Naive thymus-derived CD4-positive, alpha-beta T cell (primary cell): ENCODE measurements at regions not wholly inside any gene's neighbourhood (a gene's known extent, or its start where the extent isn't known, plus 50 kb on each side); places are given as distances from the start of the nearest gene placed in this dataset.

Source experiments
- ATAC-seq: fragments of 150-1000 bp; cut with Tn5 transposase; 2 replicates; pipeline ENCODE4 v1.10.0; 2021; ENCODE audit warnings: mild to moderate bottlenecking, moderate library complexity
- CTCF ChIA-PET: fragments of 350-600 bp; sonication (Branson Sonifier 250); formaldehyde crosslinking; loops from one replicate; lab custom pipeline; 2021; ENCODE audit warnings: antibody characterized with exemption; lab: Charles Lee
- POLR2A ChIA-PET: fragments of 350-600 bp; sonication (Branson Sonifier 250); formaldehyde crosslinking; loops from one replicate; lab custom pipeline; 2021; ENCODE audit warnings: antibody characterized with exemption, inconsistent platforms; lab: Charles Lee
- DNase-seq, 9 donors: peaks; one replicate each; pipeline versions ENCODE4 v3.0.0 to v3.0.0-alpha.2; 2020 to 2022; ENCODE audit warnings: mixed read lengths in 1 of 9
- H3K27ac ChIP-seq: one replicate; pipeline ENCODE4 v1.7.0; 2013; ENCODE audit warnings: mild to moderate bottlenecking, low read depth, low read length, moderate library complexity
- H3K27me3 ChIP-seq, 2 donors: one replicate each; pipeline ENCODE4 v1.7.0; 2013; ENCODE audit warnings: low read length in 2 of 2, mild to moderate bottlenecking in 2 of 2, moderate library complexity in 2 of 2; ENCODE audit not compliant: control insufficient read depth in 2 of 2, insufficient read depth in 2 of 2
- H3K36me3 ChIP-seq, 3 experiments: 1 replicate in 2 of 3; 2 replicates in 1 of 3; pipeline ENCODE4 v1.7.0; 2013; ENCODE audit warnings: low read length in 3 of 3, mild to moderate bottlenecking in 3 of 3, moderate library complexity in 1 of 3; ENCODE audit not compliant: insufficient read depth in 3 of 3, control insufficient read depth in 2 of 3
- H3K4me1 ChIP-seq, 2 donors: one replicate each; pipeline ENCODE4 v1.7.0; 2013; ENCODE audit warnings: low read length in 2 of 2, mild to moderate bottlenecking in 2 of 2, moderate library complexity in 1 of 2; ENCODE audit not compliant: control insufficient read depth in 2 of 2, insufficient read depth in 2 of 2
- H3K4me3 ChIP-seq: 2 replicates; pipeline ENCODE4 v1.7.0; 2013; ENCODE audit warnings: mild to moderate bottlenecking, low read length
- H3K9me3 ChIP-seq, 3 experiments: 1 replicate in 2 of 3; 2 replicates in 1 of 3; pipeline ENCODE4 v1.7.0; 2013; ENCODE audit warnings: low read length in 3 of 3; ENCODE audit not compliant: control insufficient read depth in 2 of 3
- H3K27ac Mint-ChIP-seq, 9 donors: one replicate each; pipeline ENCODE4 v1.8.0; 2020 to 2022; ENCODE audit warnings: mixed read lengths in 9 of 9, mild to moderate bottlenecking in 8 of 9, moderate library complexity in 5 of 9, inconsistent platforms in 2 of 9
- H3K27me3 Mint-ChIP-seq, 5 donors: one replicate each; pipeline ENCODE4 v1.8.0; 2021 to 2022; ENCODE audit warnings: mixed read lengths in 5 of 5, mild to moderate bottlenecking in 1 of 5
- H3K36me3 Mint-ChIP-seq, 5 donors: one replicate each; pipeline ENCODE4 v1.8.0; 2020 to 2022; ENCODE audit warnings: mixed read lengths in 5 of 5, mild to moderate bottlenecking in 3 of 5, inconsistent platforms in 1 of 5
- H3K4me1 Mint-ChIP-seq, 7 donors: one replicate each; pipeline ENCODE4 v1.8.0; 2020 to 2022; ENCODE audit warnings: mixed read lengths in 7 of 7, mild to moderate bottlenecking in 3 of 7, inconsistent platforms in 1 of 7
- H3K4me3 Mint-ChIP-seq, 10 donors: one replicate each; pipeline ENCODE4 v1.8.0; 2020 to 2022; ENCODE audit warnings: mild to moderate bottlenecking in 10 of 10, mixed read lengths in 10 of 10, moderate library complexity in 6 of 10, inconsistent platforms in 2 of 10
- H3K9me3 Mint-ChIP-seq, 11 donors: one replicate each; pipeline ENCODE4 v1.8.0; 2020 to 2022; ENCODE audit warnings: mixed read lengths in 11 of 11, mild to moderate bottlenecking in 4 of 11, inconsistent platforms in 1 of 11, moderate library complexity in 1 of 11
- intact Hi-C, 2 donors: fragments of 100-400 bp; cut with micrococcal nuclease; formaldehyde crosslinking; loops; one replicate each; pipeline ENCODE4 v1.15.1; 2023

DNA sequence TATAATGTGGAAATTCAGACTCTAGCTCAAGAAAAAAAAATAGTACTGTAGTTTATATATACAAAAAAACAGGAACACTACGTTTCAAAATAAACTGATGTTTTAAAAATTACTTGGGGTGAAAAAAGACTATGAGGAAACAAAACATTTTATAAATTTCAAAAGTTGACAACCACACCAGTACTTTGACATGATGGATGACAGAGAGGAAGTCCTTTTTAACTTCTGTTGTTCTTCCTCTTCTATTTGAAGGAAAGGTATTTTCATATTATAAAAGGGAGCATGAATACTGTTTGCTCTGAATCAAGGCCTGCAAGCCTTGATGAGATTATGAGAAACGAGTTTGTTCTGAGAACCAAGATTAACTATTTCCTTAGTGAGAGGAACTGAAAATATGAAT, 456.9 kb downstream of the TAF11L14 start:
- DNase-seq (no peak), ATAC-seq (no peak)
- intact Hi-C loops: no loop called here
- no peaks in the 10 kb centered on the region for H3K4me1 Mint-ChIP-seq
- no peaks in the 10 kb centered on the region for H3K27me3 ChIP-seq
- H3K4me3 ChIP-seq: no peak overlapping the region
- ChIA-PET POLR2A (no interaction called here), CTCF (no interaction called here)
- H3K27me3 Mint-ChIP-seq: no peaks in the 10 kb centered on the region
- H3K9me3 Mint-ChIP-seq: peaks cover 0 to 17% (median 3%) of the 10 kb centered on the region in 11 donors
- H3K4me3 Mint-ChIP-seq: no peak overlapping the region
- H3K36me3 ChIP-seq: no peaks in the 10 kb centered on the region
- no peak overlapping the region for H3K27ac Mint-ChIP-seq
- no peaks in the 10 kb centered on the region for H3K4me1 ChIP-seq
- no peaks in the 10 kb centered on the region for H3K9me3 ChIP-seq
- no peak overlapping the region for H3K27ac ChIP-seq
- peaks cover 0 to 4% (median 0%) of the 10 kb centered on the region in 5 donors for H3K36me3 Mint-ChIP-seq

DNA sequence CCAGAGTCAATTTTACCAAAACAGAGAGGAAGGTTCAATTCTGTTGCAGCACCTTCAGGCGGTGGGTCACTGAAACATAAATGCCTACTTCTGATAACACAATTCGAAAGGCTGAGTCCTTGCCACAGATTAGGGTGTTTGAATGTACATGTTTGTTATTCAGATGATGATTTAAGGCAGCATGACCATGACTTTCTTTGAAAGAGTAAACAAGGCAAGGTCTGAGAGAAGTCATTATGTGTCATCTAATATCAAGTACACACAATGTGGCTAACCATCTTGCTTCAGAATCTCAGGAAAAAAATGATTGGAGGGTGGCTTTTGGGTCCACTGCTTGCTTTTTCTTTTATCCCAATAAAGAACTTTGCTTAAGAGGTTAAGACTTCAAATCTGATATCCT, 457.5 kb downstream of the TAF11L14 start:
- Mint-ChIP-seq H3K27me3 (no peaks in the 10 kb centered on the region), H3K27ac (no peak overlapping the region), H3K36me3 (peaks cover 0 to 4% (median 0%) of the 10 kb centered on the region in 5 donors), H3K4me1 (no peaks in the 10 kb centered on the region), H3K9me3 (peaks cover 0 to 21% (median 5%) of the 10 kb centered on the region in 11 donors), H3K4me3 (no peak overlapping the region)
- CTCF ChIA-PET: no interaction called here
- DNase-seq: no peak
- ATAC-seq: no peak
- intact Hi-C loops: no loop called here
- Histone ChIP-seq H3K36me3 (no peaks in the 10 kb centered on the region), H3K27ac (no peak overlapping the region), H3K4me3 (no peak overlapping the region), H3K9me3 (no peaks in the 10 kb centered on the region), H3K4me1 (no peaks in the 10 kb centered on the region), H3K27me3 (no peaks in the 10 kb centered on the region)
- POLR2A ChIA-PET: no interaction called here

DNA sequence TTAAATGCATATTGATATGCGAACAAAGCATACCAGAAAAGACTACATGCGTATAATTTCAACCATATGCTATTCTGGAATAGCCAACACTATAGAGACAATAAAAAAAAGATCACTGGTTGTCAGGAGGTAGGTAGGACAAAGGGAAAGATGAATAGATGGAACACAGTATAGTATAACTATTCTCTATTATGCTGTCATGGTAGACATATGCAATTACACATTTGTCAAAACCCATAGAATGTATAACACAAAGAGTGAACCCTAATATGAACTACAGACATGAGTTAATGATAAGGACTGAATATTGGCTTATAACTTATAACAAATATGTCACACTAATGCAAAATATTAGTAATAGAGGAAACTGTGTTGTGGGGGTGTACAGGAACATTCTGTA, 460.8 kb downstream of the TAF11L14 start:
- no peak for ATAC-seq

DNA sequence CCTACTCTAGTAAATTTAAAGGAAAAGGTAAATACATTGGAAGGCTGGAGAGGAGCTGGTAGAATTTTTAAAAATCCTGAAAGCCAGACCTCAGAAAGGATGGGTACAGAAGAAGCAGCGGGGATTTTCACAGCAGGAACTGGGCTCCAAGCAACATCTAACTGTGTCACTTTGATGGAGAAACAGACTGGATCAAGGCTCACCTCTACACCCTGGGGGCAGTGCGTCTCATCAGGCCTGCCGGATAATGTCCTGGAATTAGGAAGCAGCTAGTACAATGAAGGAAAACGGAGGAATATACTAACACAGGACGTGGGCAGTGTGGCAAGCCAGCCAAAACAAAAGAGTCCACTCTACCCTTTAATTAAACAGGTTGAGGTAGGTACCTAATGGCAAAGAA, 463.6 kb downstream of the TAF11L14 start:
- Mint-ChIP-seq H3K36me3 (no peaks in the 10 kb centered on the region), H3K4me1 (peaks cover 0 to 1% (median 0%) of the 10 kb centered on the region in 7 donors), H3K27ac (no peak overlapping the region), H3K4me3 (no peak overlapping the region), H3K9me3 (peaks cover 0 to 15% (median 3%) of the 10 kb centered on the region in 11 donors), H3K27me3 (no peaks in the 10 kb centered on the region)
- DNase-seq (no peak), ATAC-seq (no peak)
- Histone ChIP-seq H3K27ac (no peak overlapping the region), H3K4me3 (no peak overlapping the region), H3K36me3 (no peaks in the 10 kb centered on the region), H3K4me1 (no peaks in the 10 kb centered on the region), H3K27me3 (no peaks in the 10 kb centered on the region), H3K9me3 (no peaks in the 10 kb centered on the region)
- ChIA-PET CTCF (no interaction called here), POLR2A (no interaction called here)
- intact Hi-C loops: no loop called here

More for the DNA sequence above, 460.8 kb downstream of the TAF11L14 start:
- Mint-ChIP-seq H3K27ac (no peak overlapping the region), H3K4me1 (peaks cover 0 to 1% (median 0%) of the 10 kb centered on the region in 7 donors), H3K27me3 (no peaks in the 10 kb centered on the region), H3K9me3 (peaks cover 0 to 13% (median 3%) of the 10 kb centered on the region in 11 donors), H3K4me3 (no peak overlapping the region), H3K36me3 (no peaks in the 10 kb centered on the region)
- ChIA-PET CTCF (no interaction called here), POLR2A (no interaction called here)
- Histone ChIP-seq H3K4me3 (no peak overlapping the region), H3K36me3 (no peaks in the 10 kb centered on the region), H3K4me1 (no peaks in the 10 kb centered on the region), H3K9me3 (no peaks in the 10 kb centered on the region), H3K27me3 (no peaks in the 10 kb centered on the region), H3K27ac (no peak overlapping the region)
- no peak for DNase-seq
- intact Hi-C loops: no loop called here

DNA sequence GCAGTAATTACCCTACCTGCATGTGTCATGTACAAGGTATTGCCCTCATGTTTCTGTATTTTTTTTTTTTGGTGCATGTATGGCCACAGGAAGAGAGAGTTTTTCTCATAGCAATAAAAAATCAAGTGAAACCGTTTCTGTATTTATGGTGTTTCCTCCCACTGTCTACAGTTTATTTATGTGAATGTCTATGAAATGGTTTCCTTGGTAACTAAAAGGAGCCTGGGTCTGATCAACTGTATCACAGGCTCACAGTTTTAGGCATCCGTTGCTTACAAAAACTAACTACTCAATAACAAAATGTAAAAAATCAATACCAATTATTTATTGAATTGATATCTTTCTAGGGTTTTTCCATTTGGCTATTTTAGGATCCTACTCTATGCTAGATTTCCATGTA, 464.4 kb downstream of the TAF11L14 start:
- no peaks in the 10 kb centered on the region for H3K36me3 Mint-ChIP-seq
- DNase-seq (no peak), ATAC-seq (no peak)
- H3K4me3 Mint-ChIP-seq: no peak overlapping the region
- no peak overlapping the region for H3K27ac ChIP-seq
- no peaks in the 10 kb centered on the region for H3K36me3 ChIP-seq
- peaks cover 0 to 1% (median 0%) of the 10 kb centered on the region in 7 donors for H3K4me1 Mint-ChIP-seq
- no peak overlapping the region for H3K4me3 ChIP-seq
- H3K27me3 Mint-ChIP-seq: no peaks in the 10 kb centered on the region
- H3K9me3 Mint-ChIP-seq: peaks cover 0 to 15% (median 3%) of the 10 kb centered on the region in 11 donors
- ChIA-PET CTCF (no interaction called here), POLR2A (no interaction called here)
- no peaks in the 10 kb centered on the region for H3K4me1 ChIP-seq
- H3K27ac Mint-ChIP-seq: no peak overlapping the region
- H3K27me3 ChIP-seq: no peaks in the 10 kb centered on the region
- no peaks in the 10 kb centered on the region for H3K9me3 ChIP-seq
- intact Hi-C loops: no loop called here

DNA sequence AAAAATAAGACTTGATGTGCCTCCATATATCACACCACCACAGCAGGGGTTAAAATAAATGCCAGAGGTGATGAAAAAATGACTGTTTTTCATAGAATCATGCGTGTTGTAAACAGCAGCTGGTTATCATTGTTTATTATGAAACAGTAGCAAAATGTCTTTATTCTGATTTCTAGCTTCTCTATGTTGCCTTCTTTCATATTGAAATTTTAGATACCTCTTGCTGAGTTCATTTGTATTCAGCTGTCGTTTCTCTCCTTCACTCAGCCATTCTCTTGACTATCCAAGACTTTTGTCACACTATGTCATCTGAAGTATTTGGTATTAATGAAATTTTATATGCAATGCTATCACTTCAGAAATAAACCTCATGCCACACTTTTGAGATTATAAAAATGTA, 465.0 kb downstream of the TAF11L14 start:
- Histone ChIP-seq H3K27ac (no peak overlapping the region), H3K36me3 (no peaks in the 10 kb centered on the region), H3K4me3 (no peak overlapping the region), H3K27me3 (no peaks in the 10 kb centered on the region), H3K9me3 (no peaks in the 10 kb centered on the region), H3K4me1 (no peaks in the 10 kb centered on the region)
- no peak for ATAC-seq
- DNase-seq: no peak
- Mint-ChIP-seq H3K27ac (no peak overlapping the region), H3K27me3 (no peaks in the 10 kb centered on the region), H3K9me3 (peaks cover 0 to 15% (median 1%) of the 10 kb centered on the region in 11 donors), H3K4me3 (no peak overlapping the region), H3K36me3 (no peaks in the 10 kb centered on the region), H3K4me1 (peaks cover 0 to 1% (median 0%) of the 10 kb centered on the region in 7 donors)
- CTCF ChIA-PET: no interaction called here
- intact Hi-C loops: no loop called here
- POLR2A ChIA-PET: no interaction called here

DNA sequence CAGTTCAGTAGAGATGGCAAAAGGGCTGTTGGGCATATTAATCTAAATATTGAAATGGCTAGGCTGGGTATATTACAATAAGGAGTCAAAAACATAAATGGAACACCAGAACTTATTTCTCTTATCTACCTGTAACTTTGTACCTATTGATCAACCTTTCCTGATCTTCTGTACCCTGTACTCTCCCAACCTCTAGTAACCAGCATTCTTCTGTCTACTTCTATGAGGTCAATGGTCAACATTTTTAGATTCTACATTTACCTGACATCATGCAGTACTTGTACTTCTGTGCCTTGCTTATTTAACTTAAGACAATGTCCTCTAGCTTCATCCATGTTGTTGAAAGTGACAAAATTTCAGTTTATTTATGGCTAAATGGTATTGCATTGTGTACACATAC, 467.3 kb downstream of the TAF11L14 start:
- Mint-ChIP-seq H3K27me3 (no peaks in the 10 kb centered on the region), H3K4me3 (no peak overlapping the region), H3K4me1 (peaks cover 0 to 1% (median 0%) of the 10 kb centered on the region in 7 donors), H3K27ac (no peak overlapping the region), H3K36me3 (no peaks in the 10 kb centered on the region), H3K9me3 (peaks cover 0 to 6% (median 0%) of the 10 kb centered on the region in 11 donors)
- Histone ChIP-seq H3K27ac (no peak overlapping the region), H3K9me3 (no peaks in the 10 kb centered on the region), H3K27me3 (no peaks in the 10 kb centered on the region), H3K4me1 (no peaks in the 10 kb centered on the region), H3K36me3 (no peaks in the 10 kb centered on the region), H3K4me3 (no peak overlapping the region)
- ChIA-PET POLR2A (no interaction called here), CTCF (no interaction called here)
- intact Hi-C loops: no loop called here
- ATAC-seq (no peak), DNase-seq (no peak)
